NCI-H446 treated with DMSO at 0.1 percent for 48 hours (cell line): ENCODE measurements at regions not wholly inside any gene's neighbourhood (a gene's known extent, or its start where the extent isn't known, plus 50 kb on each side); places are given as distances from the start of the nearest gene placed in this dataset.
"Not testable (repeated sequence)": the region's sequence is repeated elsewhere in the genome, so short reads cannot be mapped to it uniquely, and the experiment has no call there.

ENCODE experiments used
- DNase-seq: peaks from one replicate; lab custom pipeline; 2025; lab: John Stamatoyannopoulos, UW

DNA sequence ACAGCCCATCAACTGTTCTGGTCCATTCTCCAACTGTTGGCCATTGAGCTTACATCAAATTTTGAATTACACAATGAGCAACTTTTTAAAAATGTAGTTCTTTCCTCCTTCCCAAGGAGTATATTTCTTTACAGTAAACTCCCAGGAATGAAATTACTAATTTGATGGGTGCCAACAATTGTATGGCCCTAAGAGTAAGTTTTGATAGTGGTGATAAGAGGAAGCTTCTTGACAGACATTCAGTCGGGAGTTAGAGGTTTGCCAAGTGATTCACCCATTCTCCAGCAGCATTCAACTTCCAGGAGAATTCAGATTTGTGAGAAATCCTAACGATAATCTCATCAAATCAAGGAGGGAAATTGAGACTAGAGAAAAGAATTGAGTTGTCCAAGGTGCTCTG is 579.9 kb downstream of the ACTL7B start:
- no peak for DNase-seq

DNA sequence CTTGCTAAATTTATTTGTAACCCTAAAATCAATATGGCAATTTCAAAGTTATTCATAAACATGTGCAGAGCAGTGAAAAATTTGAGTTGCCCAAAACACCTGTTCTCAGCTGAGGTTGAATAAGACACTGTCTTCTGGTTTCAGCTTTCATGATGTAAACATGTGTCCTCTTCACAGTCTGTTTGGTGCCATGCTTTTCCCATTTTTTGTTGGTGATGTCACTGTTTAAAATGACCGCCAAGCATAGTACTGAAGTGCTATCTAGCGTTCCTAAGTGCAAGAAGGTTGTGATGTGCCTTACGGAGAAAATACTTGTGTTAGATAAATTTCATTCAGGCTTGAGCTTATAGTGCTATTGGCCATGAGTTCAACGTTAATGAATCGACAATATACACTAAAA is 580.8 kb downstream of the ACTL7B start:
- DNase-seq: no peak

DNA sequence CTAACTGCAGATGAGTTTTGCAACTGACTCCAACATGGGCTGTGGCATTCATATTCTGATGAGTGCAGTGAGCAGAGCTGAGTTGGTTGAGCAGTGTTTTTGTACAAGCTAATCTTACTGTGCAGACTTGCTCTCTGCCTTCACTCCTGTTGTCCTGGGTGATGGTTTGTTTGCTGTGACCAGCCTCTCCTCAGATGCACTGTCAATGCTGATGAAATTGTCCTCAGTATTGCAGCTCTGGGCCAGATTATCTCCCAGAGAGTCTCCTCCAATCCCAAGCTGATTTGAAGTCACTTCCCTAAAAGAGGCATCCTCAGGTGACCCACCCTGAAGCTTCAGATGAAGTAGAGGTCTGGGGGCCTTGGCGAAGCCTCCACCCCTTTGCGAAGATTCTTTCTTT is 581.8 kb downstream of the ACTL7B start:
- DNase-seq: no peak

DNA sequence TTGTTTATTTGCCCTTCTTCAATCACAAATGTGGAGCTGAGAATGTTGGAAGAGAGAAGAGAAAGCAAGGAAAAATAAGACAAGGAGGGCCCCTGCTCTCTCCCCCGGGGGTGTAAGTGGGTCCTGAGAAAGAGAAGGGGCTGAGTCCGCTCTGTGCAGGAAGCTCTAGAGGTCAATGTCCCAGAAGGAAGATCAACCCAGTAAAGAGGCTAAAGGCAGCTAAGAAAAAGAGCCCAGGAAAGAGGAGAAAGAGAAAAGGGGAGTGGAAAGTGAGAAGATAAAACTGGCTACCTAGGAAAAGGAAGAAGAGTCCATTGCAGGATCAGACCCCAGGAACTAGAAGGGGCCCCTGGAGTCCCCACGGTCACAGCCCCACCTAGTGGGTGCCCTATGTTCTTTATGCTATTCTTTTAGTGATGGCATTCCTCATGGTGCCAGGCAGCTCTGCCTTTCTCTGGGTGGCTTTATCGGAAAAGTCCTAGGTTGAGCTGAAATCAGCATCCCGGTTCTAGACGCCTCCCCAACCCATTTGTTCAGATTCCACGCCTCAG is 583.4 kb downstream of the ACTL7B start:
- no peak for DNase-seq

DNA sequence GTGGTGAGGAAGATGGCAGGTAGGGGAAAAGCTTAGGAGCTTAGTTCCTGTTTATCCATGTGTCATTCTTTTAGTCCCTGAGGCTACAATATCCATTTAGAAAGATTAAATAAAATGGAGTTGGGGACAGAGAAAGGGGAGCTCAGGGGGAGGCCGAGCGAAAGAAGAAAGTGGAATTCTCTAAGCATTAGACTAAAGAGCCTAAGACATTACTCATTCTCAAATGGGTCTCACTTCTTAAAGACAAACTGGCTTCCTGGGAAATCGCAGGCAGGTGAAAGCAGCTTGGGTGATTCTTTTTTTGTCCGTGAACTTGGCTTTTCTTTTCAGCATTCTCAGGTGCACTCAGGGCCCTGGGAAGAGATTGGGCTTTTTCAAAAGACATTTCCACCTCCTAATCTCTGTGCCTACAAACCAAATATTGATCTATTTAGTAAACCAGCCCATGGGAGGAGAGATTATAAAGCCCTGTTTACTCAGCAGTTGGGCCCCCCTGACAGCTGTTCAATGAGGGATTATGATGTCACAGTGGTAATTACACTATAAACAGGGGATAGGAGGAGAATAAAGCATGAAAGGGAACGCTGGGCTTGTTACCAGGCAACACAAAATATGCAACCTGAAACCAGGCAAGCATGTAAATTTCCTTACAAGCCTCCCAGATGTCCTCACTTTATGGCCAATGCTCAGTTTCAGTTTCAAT is 584.0 kb downstream of the ACTL7B start:
- no peak for DNase-seq

DNA sequence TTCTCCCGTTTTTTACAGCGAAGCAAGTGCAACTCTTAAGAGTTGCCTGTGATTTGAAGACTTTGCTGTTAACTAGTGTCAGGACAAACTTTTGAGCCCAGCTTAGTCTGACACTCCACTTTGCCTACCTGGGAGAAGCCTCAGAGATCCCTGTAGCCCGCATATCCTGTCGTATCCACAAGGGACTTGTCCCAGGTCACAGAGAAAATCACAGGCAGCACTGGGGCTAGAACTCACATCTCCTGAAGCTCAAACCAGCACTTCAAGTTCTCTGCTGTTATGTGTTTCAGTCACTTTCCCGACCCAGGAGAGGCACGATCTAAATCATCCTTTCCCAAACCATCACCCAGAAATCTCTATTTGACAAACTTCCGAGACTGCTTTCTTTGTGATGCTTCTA is 584.5 kb downstream of the ACTL7B start:
- DNase-seq: no peak

DNA sequence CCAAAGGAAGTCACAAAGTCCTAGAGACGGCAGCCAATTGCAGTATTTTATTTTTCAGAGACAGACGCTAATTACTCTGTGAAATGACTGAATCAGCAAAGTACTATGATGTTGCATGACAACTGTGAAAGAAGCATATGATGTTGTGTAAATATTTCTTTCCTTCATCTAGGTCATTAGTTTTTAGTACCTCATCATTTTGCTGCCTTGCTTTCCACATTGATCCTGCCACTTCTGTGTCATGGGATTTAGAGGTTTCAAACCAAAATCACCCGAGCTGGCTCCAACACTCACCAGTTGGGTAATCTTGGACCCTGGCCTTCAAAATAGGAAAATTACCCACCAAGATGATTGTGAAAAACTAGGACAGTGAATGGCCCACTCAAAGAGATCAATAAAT is 585.2 kb downstream of the ACTL7B start:
- no peak for DNase-seq

DNA sequence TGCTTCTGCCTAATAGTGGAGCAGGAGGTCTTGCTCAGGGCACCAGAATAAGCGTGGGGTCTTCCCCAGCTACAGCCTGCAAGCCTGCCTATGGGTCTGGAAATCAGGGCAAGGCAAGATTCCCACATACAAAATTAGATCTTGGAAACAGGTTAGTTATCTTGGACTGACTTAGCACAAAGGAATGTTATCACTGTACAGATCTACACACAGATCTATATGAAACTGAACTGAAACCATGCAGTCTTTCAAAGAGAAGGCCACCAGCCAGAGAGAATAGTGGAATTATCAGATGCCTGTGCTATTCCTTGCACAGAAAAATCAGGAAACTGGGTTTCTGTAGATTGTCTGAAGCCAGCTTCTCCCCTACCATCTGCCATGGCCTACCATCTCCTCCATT is 585.7 kb downstream of the ACTL7B start:
- DNase-seq: no peak

DNA sequence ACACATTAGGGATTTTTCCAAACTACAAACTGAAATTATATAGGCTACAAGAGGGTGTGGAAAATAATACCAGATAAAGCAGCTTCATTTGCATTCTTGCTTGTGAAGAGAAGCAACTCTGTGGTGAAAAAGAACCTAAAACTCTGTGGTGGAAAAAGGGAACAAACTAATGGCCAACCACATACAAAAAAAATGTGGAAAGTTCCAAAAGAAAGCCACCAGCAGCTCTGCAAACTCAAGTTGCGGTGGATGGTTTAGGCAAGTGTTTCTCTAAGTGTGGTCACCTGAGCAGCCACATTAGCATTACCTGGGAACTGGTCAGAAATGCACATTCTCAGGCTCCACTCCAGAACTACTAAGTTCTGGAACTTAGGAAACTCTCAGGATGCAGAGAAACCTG is 586.4 kb downstream of the ACTL7B start:
- DNase-seq: no peak

DNA sequence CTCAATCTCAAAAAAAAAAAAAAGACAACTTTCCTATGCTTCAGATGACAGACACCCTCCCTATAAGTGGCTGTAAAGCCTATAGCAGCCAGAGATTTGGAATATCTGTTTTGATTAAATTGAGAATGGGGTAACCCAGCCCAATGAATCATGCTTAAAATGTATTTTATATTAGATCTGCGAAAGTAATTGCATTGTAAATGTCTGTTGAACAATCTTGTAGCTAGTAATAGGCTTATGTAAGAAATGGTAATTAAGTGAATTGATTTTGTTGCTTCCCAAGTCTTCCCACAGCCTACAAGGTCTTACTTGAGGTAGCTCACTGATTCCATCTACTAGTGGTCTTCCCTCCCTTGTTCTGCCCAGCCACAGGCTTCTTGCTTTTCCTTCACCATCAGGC is 590.7 kb downstream of the ACTL7B start:
- no peak for DNase-seq

DNA sequence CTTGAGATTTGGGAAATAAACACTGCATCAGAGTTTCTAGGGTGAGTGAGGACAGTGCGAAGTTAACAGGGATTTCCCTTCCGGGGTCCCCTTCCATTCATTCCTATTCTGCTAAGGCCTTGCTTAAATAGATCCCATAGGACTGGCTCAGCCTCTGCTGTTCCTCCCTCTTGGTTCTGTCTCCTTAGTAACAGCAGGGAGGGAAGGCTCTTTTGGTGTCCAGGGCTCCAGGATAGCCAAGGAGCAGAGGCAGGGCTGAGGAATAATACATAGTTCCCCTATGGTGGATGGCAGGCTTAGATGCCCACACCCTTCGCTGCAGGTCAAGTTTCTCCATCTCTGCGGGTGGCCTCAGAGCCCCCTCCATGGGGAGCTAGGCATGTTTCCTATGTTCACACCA is 591.7 kb downstream of the ACTL7B start:
- no peak for DNase-seq

DNA sequence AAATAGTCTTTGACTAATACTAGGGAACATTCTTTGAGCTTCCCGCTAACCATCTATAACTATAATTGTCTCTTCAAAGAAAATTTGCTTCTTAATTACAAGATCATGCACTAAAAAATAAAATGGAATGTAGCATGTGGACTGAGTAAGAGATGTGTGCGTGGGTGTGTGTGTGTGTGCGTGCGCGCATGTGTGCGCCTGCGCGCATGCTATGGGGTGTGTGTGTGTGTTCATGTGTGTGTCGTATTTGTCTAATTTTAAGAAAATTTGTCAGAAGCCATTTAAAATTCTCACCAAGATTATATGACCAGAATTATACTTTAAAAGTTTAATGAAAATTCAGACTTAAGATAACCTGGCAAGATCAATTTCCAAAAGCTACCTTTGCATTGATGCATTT is 593.0 kb downstream of the ACTL7B start:
- DNase-seq: no peak

DNA sequence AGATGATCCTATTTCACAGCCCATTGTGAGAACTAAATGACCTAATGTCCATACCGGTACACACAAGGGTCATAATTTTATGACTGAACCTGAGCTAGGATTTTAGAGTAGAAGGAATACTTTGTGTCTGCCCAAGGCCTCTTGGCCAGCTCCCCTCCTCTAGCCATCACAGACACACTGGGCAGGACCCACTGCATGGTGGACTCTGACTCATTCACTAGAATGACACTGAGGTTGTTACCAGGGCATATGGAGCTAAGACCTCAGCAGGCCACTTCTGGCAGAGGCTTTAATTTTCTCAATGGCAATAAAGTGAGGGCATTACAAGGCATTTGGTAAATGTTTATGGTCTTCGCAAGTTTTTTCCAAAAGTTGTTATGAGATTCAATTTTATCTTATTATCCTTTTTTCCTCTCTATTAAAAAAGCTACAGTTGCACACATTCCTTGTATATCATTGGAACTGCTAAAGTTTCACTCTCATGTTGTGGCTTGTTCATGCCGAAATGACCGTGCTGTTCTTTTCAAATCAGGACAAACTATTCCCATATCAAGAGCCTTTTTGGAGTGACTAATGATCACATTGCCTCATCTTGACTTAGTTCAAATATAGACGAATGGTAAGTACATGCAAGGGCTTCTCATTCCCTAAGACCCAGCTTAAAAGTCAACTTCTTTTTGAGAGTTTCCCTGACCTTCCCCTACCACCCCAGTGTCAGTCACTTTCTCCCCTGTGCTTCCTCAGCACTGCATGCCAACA is 595.7 kb downstream of the ACTL7B start:
- DNase-seq: no peak

DNA sequence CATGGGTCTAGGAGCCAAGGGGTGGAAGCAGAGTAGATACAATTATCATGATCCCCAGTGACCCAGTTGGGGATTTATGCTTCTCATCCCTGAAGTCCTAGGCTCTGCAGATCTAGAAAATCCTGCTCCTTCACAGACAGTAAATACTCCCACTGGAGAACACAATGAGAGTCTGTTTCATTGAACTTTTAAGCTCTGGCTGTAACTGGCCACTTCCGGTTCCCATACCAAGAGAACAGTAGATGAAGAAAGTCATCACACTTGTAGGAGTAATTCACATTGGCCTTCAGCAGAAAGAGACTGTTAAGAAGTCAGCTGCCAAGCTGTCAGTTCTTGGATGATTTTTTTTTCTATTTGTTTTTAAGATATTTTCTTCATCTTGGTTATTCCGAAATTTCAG is 597.1 kb downstream of the ACTL7B start:
- DNase-seq: no peak

DNA sequence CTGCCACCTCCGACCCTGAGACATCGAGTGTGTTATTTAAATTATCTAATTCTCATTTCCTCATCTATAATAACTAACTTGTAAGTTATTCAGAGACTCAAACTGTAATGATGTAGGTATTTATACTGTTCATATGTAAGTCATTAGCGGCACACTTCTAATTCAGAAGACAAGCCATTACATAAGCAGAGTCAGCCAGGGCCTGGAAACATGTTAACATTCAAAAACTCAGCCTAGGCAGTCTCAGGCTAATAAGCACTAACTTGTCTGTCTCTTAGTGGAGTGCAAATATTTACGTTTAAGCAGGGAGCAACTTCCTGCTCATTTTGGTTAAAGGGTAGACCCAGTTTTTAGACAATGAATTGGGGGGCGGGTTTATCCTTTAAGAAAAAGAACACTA is 598.4 kb downstream of the ACTL7B start:
- DNase-seq: no peak

DNA sequence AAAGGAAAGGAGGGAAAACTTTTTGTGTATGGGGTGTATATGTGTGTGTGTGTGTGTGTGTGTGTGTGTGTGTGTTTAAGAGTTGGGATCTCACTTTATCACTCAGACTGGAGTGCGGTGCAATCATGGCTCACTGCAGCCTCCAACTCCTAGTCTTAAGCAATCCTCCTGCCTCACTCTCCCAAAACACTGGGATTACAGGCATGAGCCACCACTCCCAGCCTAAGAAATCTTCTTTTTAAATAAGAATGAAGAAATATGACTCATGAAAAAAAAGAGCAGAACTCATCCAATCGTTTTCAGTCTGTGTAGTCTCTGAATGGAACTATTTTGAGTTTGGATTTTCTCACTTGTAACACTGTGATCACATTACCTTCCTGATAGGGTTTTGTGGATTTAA is 601.5 kb downstream of the ACTL7B start:
- no peak for DNase-seq

DNA sequence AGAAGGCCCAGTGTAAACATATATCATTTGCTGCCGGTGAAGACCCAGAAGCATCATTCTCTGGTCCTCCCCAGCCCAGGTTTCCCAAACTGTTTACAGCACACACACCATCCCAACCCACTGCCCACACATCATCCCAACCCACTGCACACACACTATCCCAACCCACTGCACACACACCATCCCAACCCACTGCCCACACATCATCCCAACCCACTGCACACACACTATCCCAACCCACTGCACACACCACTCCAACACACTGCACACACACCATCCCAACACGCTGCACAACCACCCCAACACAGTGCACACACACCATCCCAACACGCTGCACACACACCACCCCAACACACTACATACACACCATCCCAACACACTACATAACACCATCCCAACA is 608.4 kb downstream of the ACTL7B start:
- DNase-seq: not testable (repeated sequence)

DNA sequence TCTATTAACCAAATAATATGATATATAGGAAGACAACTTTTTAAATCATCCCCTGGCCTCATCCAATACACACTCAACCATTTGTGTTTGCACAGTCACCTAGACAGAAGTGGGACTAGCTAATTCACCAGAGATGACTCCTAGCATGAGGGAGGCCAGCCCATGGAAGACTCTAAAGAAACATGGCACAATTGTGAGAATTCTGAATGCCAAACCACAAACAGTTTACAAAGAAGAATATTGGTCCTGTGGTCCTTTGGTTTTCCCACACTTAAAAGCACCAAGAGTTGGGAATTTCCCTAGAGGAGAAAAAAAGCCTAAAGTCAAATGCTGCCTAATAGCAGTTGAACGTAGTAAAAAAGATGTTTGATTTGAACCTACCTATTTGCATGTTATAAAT is 609.9 kb downstream of the ACTL7B start:
- DNase-seq: no peak

DNA sequence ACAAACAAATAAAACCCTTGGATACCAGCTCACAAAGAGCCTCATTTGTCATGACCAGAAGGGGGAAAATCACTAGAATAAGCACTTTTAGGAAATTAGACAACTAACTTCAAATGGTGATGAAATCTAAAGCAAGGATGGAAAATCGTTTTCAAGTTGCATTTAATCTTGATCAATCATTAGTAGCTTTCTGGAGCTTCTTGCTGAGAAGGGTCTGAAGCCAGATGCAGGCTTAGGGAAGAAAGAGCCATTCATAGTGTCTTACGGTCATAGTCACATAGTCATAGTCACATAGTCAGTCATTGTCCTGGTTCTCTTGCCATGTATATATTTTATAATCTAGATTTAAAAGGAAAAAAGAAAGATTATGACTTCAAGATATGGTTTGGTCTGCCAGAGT is 610.5 kb downstream of the ACTL7B start:
- DNase-seq: no peak

DNA sequence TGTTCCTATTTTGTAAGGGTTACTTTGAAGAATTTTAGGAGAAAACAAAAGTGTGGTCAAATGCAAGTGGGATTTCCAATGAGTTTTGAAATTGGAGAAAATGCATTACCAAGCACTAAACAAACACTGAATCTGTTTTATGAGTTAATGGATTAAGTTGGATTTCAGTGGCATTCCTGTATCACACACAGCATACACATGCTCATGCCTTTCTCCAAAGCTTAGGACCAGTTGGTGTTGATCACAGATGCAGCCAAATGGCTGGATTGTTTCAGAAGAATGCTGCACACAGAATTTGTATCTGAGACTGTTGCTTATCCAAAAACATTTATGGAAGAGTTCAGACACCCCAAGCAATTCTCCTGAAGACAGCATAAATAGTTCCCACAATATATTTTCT is 611.1 kb downstream of the ACTL7B start:
- DNase-seq: no peak

DNA sequence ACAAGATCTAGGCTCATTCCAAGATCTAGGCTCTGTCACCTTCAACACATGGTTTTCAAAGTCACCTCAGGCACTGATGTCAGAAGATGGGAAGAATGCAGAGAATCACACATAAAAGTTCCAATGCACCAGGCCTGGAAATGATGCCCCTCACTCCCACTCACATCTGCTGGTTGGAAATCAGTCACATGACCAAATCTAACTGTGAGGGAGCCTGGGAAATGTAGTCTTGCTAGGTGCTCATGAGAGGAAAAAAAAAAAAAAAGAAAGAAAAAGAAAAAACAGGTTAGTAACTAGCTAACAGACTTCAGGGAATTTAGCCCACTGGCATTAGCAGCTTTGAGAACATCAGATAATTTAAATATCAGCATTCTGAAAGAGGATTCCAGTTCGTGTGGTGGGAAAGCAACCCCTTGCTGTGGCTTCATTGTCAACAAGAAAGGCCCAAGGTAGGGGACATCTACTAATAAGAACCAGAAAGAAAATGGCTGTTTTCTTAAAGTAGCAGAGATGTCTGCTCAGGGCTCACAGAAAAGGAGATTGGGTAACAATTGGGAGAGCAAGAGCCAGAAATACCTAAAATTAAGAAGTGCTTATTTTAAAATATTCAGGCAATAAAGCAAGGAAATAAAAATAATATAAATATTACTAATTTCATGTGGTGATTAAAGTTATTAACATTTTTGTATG is 614.3 kb downstream of the ACTL7B start:
- no peak for DNase-seq

DNA sequence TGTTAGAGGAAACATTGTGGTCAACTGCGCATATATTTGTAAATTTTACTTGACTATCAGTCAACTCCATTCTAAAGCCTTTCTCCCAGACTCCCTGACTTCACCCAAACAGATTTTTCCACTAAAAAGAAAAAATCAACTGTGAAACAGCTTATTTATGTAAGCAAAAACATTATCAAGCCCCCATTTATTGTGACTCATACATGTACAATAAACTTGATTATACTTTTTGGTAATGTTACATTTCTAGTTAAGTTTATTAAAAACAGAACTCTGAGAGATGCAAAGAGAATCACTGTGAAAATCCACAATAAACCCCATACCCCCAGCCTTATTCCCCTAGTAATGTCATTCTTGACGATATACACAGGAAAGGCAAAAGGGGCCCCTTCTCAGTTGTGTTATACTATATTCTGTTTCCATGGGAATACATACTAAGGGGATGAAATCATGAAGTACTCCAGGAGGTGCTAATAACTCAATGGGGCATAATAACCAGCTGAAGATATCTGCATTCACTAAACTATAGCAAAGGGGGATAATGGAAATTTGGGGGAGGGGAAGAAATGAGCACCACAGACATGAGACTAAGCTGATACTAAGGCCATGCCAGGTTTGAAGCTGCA is 616.0 kb downstream of the ACTL7B start:
- DNase-seq: no peak

DNA sequence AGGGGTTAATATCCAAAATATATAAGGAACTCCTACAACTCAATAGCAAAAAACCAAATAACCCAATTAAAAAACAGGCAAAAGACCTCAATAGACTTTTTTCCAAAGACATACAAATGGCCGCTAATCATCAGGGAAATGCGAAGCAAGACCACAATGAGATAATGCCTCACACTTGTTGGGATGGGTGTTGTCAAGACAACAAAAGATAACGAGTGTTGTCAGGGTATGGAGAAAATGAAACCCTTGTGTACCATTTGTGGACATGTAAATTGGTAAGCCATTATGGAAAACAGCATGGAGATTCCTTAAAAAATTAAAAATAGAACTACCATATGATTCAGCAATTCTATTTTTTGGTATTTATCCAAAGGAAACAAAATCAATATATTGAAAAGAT is 620.2 kb downstream of the ACTL7B start:
- no peak for DNase-seq
